ENCODE measurements at regions not wholly inside any gene's neighbourhood (a gene's known extent, or its start where the extent isn't known, plus 50 kb on each side); places are given as distances from the start of the nearest gene placed in this dataset.

GRCh38 chr6:15148356-15148946, 97.4 kb upstream of the JARID2 start (continued):
- TF ChIP-seq ZNF184 (tag by site-specific recombination; IDR thresholded peaks at IDR 0.05): no peak
- peak; percentile 97 for TF ChIP-seq ZNF266 (tag by site-specific recombination; IDR thresholded peaks at IDR 0.05; ENCODE audit: low read depth)
- TF ChIP-seq ZFHX2 (tag by site-specific recombination; conservative IDR thresholded peaks at IDR 0.05): no peak
- TF ChIP-seq OSR2 (tag by site-specific recombination; IDR thresholded peaks at IDR 0.05): peak; percentile 47
- TF ChIP-seq SP2 (tag by site-specific recombination; IDR thresholded peaks at IDR 0.05): no peak
- TF ChIP-seq ZNF138 (tag by site-specific recombination; IDR thresholded peaks at IDR 0.05; ENCODE audit: borderline replicate concordance): no peak
- no peak; the same call in none of the 2 replicates for TF ChIP-seq KLF17 (tag by site-specific recombination; IDR thresholded peaks at IDR 0.05)
- no peak for TF ChIP-seq ZNF426 (tag by site-specific recombination; IDR thresholded peaks at IDR 0.05)
- TF ChIP-seq ZNF501 (tag by site-specific recombination; IDR thresholded peaks at IDR 0.05): no peak
- TF ChIP-seq ZFP69B (tag by site-specific recombination; IDR thresholded peaks at IDR 0.05): peak; percentile 62; the same call in 1 of the 2 replicates
- peak; percentile 50; the same call in 1 of the 2 replicates for TF ChIP-seq PRDM6 (tag by site-specific recombination; IDR thresholded peaks at IDR 0.05)
- TF ChIP-seq ZNF658 (tag by site-specific recombination; IDR thresholded peaks at IDR 0.05): no peak
- no peak for TF ChIP-seq ZNF785 (tag by site-specific recombination; IDR thresholded peaks at IDR 0.05)
- TF ChIP-seq ZNF529 (tag by site-specific recombination; IDR thresholded peaks at IDR 0.05; ENCODE audit: insufficient replicate concordance): no peak
- 0 out of 2 replicates have a peak, but pooled peaks have one; percentile 44 for TF ChIP-seq ZNF843 (tag by site-specific recombination; IDR thresholded peaks at IDR 0.05)
- TF ChIP-seq ZSCAN18 (tag by site-specific recombination; IDR thresholded peaks at IDR 0.05): no peak
- TF ChIP-seq SCRT2 (tag by site-specific recombination; IDR thresholded peaks at IDR 0.05): no peak
- TF ChIP-seq ZNF121 (tag by site-specific recombination; IDR thresholded peaks at IDR 0.05): no peak
- TF ChIP-seq IKZF3 (tag by site-specific recombination; IDR thresholded peaks at IDR 0.05): peak; percentile 69; the same call in 1 of the 2 replicates
- no peak for TF ChIP-seq ZNF2 (tag by site-specific recombination; IDR thresholded peaks at IDR 0.05)
- peak; percentile 39; the same call in 1 of the 2 replicates for TF ChIP-seq PATZ1 (tag by site-specific recombination; IDR thresholded peaks at IDR 0.05)
- no peak for TF ChIP-seq ZNF350 (tag by site-specific recombination; IDR thresholded peaks at IDR 0.05)
- no peak for TF ChIP-seq ZNF777 (tag by site-specific recombination; IDR thresholded peaks at IDR 0.05; ENCODE audit: borderline replicate concordance)
- TF ChIP-seq ZNF580 (tag by site-specific recombination; IDR thresholded peaks at IDR 0.05): no peak
- TF ChIP-seq ZBTB1 (tag by site-specific recombination; IDR thresholded peaks at IDR 0.05): no peak
- no peak for TF ChIP-seq MZF1 (tag by site-specific recombination; IDR thresholded peaks at IDR 0.05; ENCODE audit: borderline replicate concordance)
- TF ChIP-seq ZBTB11 (tag by site-specific recombination; conservative IDR thresholded peaks at IDR 0.05; ENCODE audit: low read depth): no peak; the same call in 1 of the 2 replicates
- no peak for TF ChIP-seq ZNF571 (tag by site-specific recombination; IDR thresholded peaks at IDR 0.05)
- no peak for TF ChIP-seq ZNF791 (tag by site-specific recombination; IDR thresholded peaks at IDR 0.05)
